ENCODE measurements at regions not wholly inside any gene's neighbourhood (a gene's known extent, or its start where the extent isn't known, plus 50 kb on each side); places are given as distances from the start of the nearest gene placed in this dataset.

DNA sequence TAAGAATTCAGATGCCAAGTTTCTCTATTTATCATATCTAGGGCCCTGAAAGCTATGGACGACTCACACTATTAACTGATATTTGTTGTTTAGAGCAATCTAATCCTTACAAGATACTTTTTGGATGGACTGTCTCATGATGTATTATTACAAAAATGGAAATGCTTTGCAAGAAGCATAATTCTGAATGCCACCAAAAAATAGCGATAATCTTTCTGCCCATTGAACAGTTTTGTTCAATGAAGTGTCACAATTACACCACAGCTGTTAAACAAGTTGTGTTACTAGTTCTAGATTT is 460.4 kb upstream of the JARID2 start:
- no peak for TF ChIP-seq EZH2 (IDR thresholded peaks at IDR 0.05; ENCODE audit: low read depth)
- TF ChIP-seq, protein P1, sequence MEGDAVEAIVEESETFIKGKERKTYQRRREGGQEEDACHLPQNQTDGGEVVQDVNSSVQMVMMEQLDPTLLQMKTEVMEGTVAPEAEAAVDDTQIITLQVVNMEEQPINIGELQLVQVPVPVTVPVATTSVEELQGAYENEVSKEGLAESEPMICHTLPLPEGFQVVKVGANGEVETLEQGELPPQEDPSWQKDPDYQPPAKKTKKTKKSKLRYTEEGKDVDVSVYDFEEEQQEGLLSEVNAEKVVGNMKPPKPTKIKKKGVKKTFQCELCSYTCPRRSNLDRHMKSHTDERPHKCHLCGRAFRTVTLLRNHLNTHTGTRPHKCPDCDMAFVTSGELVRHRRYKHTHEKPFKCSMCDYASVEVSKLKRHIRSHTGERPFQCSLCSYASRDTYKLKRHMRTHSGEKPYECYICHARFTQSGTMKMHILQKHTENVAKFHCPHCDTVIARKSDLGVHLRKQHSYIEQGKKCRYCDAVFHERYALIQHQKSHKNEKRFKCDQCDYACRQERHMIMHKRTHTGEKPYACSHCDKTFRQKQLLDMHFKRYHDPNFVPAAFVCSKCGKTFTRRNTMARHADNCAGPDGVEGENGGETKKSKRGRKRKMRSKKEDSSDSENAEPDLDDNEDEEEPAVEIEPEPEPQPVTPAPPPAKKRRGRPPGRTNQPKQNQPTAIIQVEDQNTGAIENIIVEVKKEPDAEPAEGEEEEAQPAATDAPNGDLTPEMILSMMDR (conservative IDR thresholded peaks at IDR 0.05), result no peak
